Activated T-cell treated with anti-CD3 and anti-CD28 coated beads, Interleukin-2, amount 50 U/mL, for 1 hour (primary cell): ENCODE measurements at regions not wholly inside any gene's neighbourhood (a gene's known extent, or its start where the extent isn't known, plus 50 kb on each side); places are given as distances from the start of the nearest gene placed in this dataset.

ENCODE experiments used
- DNase-seq: peaks from one replicate; pipeline ENCODE4 v3.0.0-alpha.2; 2020

DNA sequence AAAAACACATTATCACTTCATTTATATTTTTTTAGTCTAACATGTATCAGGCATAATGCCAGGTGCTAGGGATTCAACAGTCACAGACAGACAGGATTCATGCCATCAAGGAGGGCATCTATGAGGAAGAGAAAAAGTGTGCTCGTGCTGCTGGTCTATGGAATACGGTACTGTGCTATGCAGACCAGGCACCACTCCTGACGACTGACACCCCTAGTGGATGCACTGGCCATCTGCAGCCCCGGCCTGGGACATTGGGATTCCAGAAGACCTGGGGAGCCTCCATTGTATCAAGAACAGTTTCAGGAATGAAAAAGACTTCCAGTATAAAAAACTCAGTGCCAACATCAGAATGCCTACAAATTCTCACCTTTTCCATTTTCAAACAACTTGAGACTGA is 94.0 kb downstream of the KLF12 start:
- peak; percentile 36 for DNase-seq

DNA sequence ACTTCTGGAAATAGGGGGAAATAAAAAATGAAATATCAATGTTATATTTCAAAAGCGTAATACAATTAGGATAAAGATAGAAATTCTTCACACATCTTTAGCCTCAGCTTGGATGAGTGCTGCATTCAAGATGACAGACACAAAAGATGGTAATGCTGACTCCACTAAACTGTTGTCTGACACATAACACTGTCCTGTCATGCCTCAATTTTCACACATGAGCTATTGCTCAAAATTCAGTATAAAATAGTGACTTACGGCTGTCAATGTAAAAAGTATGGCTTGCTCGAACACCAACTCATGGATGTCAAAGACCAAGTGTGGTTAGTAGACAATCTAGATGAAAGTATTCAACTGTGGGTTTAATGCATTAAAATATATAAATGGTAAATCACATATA is 94.5 kb downstream of the KLF12 start:
- no peak for DNase-seq

DNA sequence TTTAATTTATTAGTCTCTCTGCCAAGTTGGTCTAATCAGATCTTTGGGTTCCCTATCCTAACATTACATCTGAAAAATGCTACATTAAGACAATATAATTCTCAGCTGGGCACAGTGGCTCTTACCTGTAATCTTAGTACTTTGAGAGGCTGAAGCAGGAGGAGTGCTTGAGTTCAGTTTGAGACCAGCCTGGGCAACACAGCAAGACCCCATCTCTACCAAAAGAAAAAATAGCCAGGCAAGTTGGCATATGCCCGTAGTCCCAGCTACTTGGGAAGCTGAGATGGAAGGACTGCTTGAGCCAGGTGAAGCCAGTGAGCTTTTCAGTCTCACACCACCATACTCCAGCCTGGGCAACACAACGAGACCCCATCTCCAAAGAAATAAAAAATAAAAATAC is 95.0 kb downstream of the KLF12 start:
- no peak for DNase-seq

DNA sequence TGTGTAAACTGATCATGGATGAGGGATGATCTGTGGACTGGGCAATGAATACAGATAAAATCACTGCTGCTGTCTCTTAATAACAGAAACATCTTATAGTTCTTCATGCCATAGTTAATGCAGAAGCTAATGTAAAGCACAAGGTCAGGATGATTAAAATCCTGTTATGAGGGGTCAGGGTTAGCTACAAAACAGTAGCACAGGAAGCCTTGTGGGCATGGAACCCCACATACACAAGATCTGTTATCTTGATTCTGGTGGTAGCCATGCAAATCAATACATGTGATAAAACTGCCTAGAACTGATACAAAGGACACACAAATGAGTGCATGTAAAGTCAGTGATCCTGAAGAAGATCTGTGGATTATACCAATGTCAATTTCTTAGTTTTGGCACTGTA is 96.4 kb downstream of the KLF12 start:
- DNase-seq, result no peak

- no peak for DNase-seq
Observed at GRCh38 chr13:74036373-74036772, 97.8 kb downstream of the KLF12 start.

DNA sequence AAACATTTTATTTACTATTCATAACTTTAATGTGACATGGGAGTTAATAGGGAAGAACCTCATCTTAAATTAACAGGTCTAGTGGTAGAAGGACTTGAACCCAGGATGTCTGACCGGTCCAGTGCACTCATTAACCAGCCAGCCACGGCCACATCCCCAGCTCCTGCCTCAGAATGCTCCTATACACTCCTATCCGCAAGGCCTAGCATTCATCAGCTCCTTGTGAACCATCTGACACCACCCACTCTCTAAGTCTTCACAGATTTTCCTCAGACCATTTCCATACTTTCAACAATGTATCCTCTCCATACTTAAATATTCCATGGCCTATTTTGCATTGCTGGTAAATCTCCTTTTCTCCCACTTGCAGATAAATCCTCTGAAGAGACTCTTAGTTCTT is 98.3 kb downstream of the KLF12 start:
- DNase-seq, result no peak

DNA sequence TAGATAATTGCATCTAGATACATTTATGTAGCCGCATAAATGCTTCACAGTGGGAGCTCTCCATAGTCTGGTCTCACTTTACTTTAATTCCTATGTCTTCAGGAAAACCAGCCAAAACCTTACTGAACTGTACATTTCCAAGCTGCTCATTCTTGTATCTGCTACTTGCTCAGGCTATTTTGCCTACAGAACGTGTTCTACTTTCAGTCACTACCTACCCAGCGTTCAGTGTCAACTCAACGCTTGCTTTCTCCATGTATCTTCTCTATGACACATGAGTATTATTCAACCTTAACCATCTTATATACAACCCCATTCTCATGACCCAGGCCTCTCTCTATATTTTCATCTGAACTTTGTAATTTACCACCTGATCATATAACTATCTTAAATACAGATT is 101.9 kb downstream of the KLF12 start:
- no peak for DNase-seq

- DNase-seq, result no peak
Observed at GRCh38 chr13:74027161-74027779, 106.9 kb downstream of the KLF12 start.

DNA sequence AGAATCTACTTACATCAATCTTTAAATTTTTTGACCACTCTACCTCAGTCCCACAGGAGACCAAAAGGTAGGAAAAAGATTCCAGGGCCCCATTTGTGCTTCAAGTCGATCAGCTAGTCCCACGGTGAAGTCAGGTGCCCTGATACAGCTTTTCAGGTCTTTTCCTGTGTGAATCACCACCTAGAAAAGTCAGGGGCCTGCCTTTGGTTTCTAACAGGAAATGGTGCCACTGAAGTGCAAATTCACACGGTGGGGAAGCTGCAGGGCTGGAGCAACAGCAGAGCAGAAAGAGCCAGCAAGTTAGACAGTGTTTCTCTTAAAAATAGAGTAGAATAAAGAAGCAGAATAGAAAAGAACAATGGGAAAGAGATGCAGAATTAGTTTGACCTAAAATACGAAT is 107.5 kb downstream of the KLF12 start:
- peak; percentile 64 for DNase-seq

GRCh38 chr13:74025369-74025768 is 108.8 kb downstream of the KLF12 start:
- no peak for DNase-seq

DNA sequence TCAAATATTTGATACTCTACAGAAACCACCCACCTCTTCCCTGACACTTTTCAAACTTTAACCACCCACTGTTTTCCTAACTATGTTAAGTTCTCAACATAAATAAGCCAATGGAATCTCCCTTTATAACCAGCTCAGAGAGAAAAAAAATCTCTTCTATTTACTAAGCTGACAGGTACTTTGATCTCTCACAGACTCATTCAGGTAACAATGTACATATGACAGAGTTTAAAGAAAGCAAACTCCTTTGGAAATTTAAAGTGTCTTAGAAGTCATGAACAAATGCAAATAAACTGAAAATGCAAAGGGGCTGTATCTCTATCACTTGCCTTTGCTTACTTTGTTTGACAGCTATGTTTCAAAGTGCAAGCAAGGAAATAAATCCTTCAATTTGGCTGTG is 109.3 kb downstream of the KLF12 start:
- no peak for DNase-seq

DNA sequence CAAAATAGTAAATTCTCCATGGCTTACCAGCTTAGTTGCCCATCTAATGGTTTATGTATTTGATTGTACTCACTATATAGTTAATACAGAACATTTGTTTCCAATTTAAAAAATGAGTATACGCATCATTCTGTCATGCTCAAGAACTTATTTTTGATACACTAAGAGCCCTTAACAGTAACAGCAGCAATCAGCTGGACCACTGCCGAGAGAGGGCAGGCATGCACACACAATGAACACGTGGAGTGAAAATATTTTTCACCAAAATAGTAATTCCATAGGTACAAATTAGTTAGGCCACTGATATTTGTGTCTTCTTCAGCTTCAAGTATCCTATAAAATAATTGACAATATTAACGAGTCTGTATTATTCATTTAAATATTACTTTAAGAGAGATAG is 109.9 kb downstream of the KLF12 start:
- DNase-seq, result no peak

DNA sequence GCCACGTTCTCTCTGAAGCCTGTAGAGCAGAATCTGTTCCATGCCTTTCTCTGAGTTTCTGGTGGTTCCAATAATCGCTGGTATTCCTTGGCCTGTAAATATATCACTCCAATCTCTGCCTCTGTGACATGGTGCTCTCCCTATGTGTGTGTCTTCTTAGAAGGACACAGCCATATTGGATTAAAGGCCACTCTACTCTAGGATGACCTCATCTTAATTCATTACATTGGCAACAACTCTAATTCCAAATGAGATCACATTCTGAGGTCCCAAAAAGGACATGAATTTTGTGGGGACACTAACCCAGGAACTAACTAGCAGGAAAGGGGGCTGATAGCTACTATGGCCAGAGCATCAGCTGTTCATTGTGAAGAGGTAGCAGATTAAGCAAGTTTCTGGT is 110.7 kb downstream of the KLF12 start:
- DNase-seq, result no peak

DNA sequence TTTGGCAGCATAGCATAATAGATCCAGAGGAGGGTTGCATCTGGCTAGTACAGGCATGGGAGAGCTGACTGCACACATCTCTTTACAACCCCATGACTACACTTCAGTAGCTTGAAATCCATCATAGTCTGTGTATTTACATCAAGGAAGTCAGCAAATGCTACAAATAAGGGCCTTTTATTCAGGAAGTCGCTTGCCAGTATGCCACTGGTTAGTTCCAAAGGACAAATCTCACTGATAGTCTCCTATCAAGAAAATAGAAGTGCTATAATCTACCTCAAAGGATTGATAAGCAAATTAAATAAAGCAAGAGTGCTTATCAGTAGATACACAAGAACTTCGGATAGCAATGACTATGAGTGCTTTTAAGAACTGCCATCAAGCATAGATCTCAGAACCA is 112.7 kb downstream of the KLF12 start:
- DNase-seq, result no peak

DNA sequence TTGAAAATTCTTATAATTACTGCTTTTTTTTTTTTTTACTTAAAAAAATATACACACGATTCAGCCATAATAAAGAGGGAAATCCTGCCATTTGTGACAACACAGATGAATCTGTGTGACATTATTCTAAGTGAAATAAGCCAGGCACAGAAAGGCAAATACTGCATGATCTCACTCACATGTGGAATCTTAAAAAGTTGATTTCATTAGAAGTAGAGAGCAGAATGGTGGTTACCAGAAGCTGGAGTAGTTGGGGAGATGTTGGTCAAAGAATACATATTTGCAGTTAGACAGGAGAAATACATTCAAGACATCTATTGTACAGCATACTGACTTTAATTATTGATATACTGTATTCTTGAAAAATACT is 116.2 kb downstream of the KLF12 start:
- DNase-seq, result no peak

- no peak for DNase-seq
Observed at GRCh38 chr13:74017301-74018061, 116.7 kb downstream of the KLF12 start.

DNA sequence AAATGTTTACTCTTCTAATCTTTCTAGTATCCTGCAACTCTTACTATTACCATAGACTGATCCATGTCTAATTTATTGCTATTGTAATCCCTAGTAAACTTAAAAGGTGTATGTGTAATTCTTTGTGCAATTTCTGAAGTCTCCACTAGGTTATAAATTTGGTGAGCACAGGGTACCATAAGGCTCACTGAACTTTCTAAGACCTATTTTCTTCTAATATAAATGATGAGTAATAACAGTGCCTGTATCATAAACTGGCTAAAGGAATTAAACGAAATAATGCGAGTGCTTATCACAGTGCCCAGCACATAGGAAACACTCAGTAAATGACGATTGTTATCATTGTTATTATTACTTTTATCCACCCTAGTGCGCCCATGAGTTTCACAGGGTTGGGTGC is 119.1 kb downstream of the KLF12 start:
- no peak for DNase-seq

DNA sequence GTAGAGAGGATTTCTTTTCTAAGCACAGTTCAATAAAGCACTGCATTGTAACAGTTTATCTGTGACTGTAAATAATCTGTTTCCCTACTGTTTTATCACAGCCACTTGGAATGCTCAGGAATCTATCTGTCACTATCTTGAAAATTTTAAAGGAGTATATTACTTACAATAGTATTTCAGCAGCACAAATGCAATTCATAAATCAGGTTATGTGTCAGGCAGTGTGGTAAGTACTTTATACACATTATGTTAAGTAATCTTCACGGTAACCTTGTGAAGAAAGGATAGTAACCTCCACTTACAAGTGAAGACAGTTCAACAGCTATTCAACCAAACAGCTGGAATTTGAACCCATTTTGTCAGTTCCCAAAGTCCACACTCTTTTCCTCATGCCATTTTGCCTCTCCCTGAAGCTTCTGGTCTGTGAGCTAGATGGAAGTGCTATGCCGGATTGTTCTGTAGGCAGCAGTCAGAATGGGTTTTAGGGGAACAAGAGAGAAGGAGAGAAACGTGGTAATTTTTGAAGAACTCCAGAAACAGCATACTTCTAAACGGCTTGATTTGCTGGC is 125.0 kb downstream of the KLF12 start:
- no peak for DNase-seq

DNA sequence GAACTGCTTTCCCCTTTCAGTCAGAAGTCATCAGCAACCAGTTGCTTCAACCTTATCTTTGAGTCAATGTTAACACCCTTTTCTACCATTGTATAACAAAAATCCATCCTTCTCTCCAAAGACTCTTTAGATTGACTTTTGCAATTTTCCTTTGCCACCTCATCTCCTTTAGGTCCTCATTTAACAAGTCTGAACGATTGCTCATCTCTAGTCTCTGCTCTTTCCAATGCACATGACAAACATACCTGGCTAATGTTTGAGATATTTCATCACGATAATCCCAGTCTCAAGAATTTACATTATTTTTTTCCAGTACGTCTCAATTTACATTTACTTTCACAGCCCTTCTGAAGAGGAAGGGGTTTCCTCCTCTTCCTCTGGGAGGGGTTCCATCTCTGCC is 127.5 kb downstream of the KLF12 start:
- no peak for DNase-seq

- no peak for DNase-seq
Observed at GRCh38 chr13:74005320-74006157, 128.7 kb downstream of the KLF12 start.

GRCh38 chr13:74004109-74004508 is 130.1 kb downstream of the KLF12 start:
- no peak for DNase-seq

- no peak for DNase-seq
Observed at GRCh38 chr13:74003374-74003773, 130.8 kb downstream of the KLF12 start.

GRCh38 chr13:74000876-74001275 is 133.3 kb downstream of the KLF12 start:
- no peak for DNase-seq

DNA sequence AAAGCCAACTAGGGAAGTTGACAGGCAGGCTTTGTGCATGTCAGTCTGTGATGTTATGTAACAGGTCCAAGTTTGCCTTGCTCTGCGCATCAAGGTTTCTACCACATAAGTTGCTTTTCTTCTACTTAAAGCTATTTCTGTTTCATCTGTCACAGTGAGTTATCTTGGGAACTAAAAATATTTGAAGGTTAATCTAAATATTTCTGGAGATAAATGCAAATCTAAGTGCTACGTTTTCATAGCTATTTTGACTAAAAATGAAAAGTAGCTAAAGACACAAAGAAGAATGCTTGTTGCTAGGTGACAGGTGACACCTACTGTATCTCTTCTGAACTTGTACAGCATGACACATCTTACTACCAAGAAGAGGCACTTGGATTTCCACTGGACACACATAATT is 135.6 kb downstream of the KLF12 start:
- DNase-seq, result no peak
